GM21825 (cell line): ENCODE measurements at regions not wholly inside any gene's neighbourhood (a gene's known extent, or its start where the extent isn't known, plus 50 kb on each side); places are given as distances from the start of the nearest gene placed in this dataset.

Experiments
- ATAC-seq: cut with Tn5 transposase; IDR thresholded peaks from one replicate; pipeline ENCODE4 v1.9.1; 2021; ENCODE audit warnings: mild to moderate bottlenecking, moderate library complexity; ENCODE audit not compliant: unreplicated experiment

- no peak for ATAC-seq
These were observed 152.7 kb downstream of the TBXT start for GRCh38 chr6:166014966-166015365.

- no peak for ATAC-seq
These were observed 157.3 kb downstream of the TBXT start for GRCh38 chr6:166010136-166010960.

- ATAC-seq: no peak
These were observed 158.1 kb downstream of the TBXT start for GRCh38 chr6:166009385-166010031.

GRCh38 chr6:166008441-166009369, 158.9 kb downstream of the TBXT start:
- ATAC-seq: no peak

GRCh38 chr6:166007349-166008263, 160.0 kb downstream of the TBXT start:
- no peak for ATAC-seq

- no peak for ATAC-seq
These were observed 160.8 kb downstream of the TBXT start for GRCh38 chr6:166006900-166007301.

- no peak for ATAC-seq
These were observed 161.4 kb downstream of the TBXT start for GRCh38 chr6:166005944-166006899.

GRCh38 chr6:166005401-166005943, 162.2 kb downstream of the TBXT start:
- no peak for ATAC-seq

- no peak for ATAC-seq
These were observed 162.8 kb downstream of the TBXT start for GRCh38 chr6:166004876-166005275.

- no peak for ATAC-seq
These were observed 163.2 kb downstream of the TBXT start for GRCh38 chr6:166004471-166004870.

GRCh38 chr6:166003569-166003968, 164.1 kb downstream of the TBXT start:
- no peak for ATAC-seq

- no peak for ATAC-seq
These were observed 166.3 kb downstream of the TBXT start for GRCh38 chr6:166001359-166001758.

GRCh38 chr6:165999279-165999678, 168.4 kb downstream of the TBXT start:
- ATAC-seq: no peak

- no peak for ATAC-seq
These were observed 169.6 kb downstream of the TBXT start for GRCh38 chr6:165998072-165998471.

GRCh38 chr6:165991341-165991740, 176.3 kb downstream of the TBXT start:
- ATAC-seq: no peak

GRCh38 chr6:165990216-165990615, 177.4 kb downstream of the TBXT start:
- no peak for ATAC-seq

GRCh38 chr6:165988757-165989456, 178.7 kb downstream of the TBXT start:
- no peak for ATAC-seq

- no peak for ATAC-seq
These were observed 179.3 kb downstream of the TBXT start for GRCh38 chr6:165988302-165988756.
